ENCODE measurements at regions not wholly inside any gene's neighbourhood (a gene's known extent, or its start where the extent isn't known, plus 50 kb on each side); places are given as distances from the start of the nearest gene placed in this dataset.

- no peak for TF ChIP-seq EZH2 (IDR thresholded peaks at IDR 0.05; ENCODE audit: low read length, missing control alignments)
- no peak for TF ChIP-seq CTCF (conservative IDR thresholded peaks at IDR 0.05 in 1 of 2, IDR thresholded peaks at IDR 0.05 in 1 of 2; ENCODE audit: low read depth in 1 of 2, low read length in 2 of 2)
These were observed 462.8 kb downstream of the KCNJ3 start for GRCh38 chr2:155161314-155161713.

All from fibroblast of lung (primary cell).